HEK293 (cell line): ENCODE measurements at regions not wholly inside any gene's neighbourhood (a gene's known extent, or its start where the extent isn't known, plus 50 kb on each side); places are given as distances from the start of the nearest gene placed in this dataset.

Experiments
- CTCF ChIA-PET: fragments of 350-600 bp; formaldehyde crosslinking; extraction: SDS; loops from one replicate; lab custom pipeline; 2021; ENCODE audit warnings: antibody characterized with exemption; lab: Yijun Ruan, JAX
- POLR2A ChIA-PET: fragments of 300-600 bp; formaldehyde crosslinking; extraction: SDS; loops from one replicate; lab custom pipeline; 2020; ENCODE audit warnings: antibody characterized with exemption, inconsistent platforms; lab: Yijun Ruan, JAX
- H3K27ac ChIP-seq: fragments of 200-500 bp; sonication (Bioruptor generic); 2 replicates; pipeline ENCODE4 v1.5.1; 2014; ENCODE audit warnings: low read depth, low read length, control low read depth, inconsistent platforms; ENCODE audit errors: extremely low read depth
- H3K36me3 ChIP-seq, 2 experiments: fragments of 200-500 bp in 1 of 2; sonication (Bioruptor generic) in 1 of 2; 1 replicate in 1 of 2; 2 replicates in 1 of 2; pipeline ENCODE4 v1.5.1; 2014 to 2017; ENCODE audit warnings: inconsistent platforms in 2 of 2, low read length in 2 of 2; ENCODE audit not compliant: control insufficient read depth in 2 of 2, insufficient read depth in 1 of 2
- H3K4me1 ChIP-seq: fragments of 200-500 bp; sonication (Bioruptor generic); 2 replicates; pipeline ENCODE4 v1.5.1; 2014; ENCODE audit warnings: mild to moderate bottlenecking, low read length, inconsistent platforms; ENCODE audit not compliant: control insufficient read depth, insufficient read depth
- H3K4me3 ChIP-seq: 2 replicates; pipeline ENCODE4 v1.5.1; 2011; ENCODE audit warnings: low read depth, mild to moderate bottlenecking, control low read depth, low read length, moderate library complexity
- H3K9me3 ChIP-seq: fragments of 200-500 bp; sonication (Bioruptor generic); 2 replicates; pipeline ENCODE4 v1.5.1; 2014; ENCODE audit warnings: low read depth, low read length, inconsistent platforms; ENCODE audit not compliant: control insufficient read depth, insufficient read depth
- GLIS1 ChIP-seq: fragments of 450-650 bp; formaldehyde crosslinking; IDR thresholded peaks from 2 replicates; pipeline ENCODE4 v1.5.1; 2016; ENCODE audit warnings: missing biosample characterization, missing genetic modification characterization
- KLF10 ChIP-seq: fragments of 450-650 bp; IDR thresholded peaks from 2 replicates; pipeline ENCODE4 v1.5.1; 2018; ENCODE audit warnings: missing biosample characterization, mild to moderate bottlenecking, missing genetic modification characterization
- KLF16 ChIP-seq: fragments of 450-650 bp; formaldehyde crosslinking; IDR thresholded peaks from 2 replicates; pipeline ENCODE4 v1.5.1; 2017; ENCODE audit warnings: missing biosample characterization, missing genetic modification characterization
- RBAK ChIP-seq: fragments of 450-650 bp; formaldehyde crosslinking; IDR thresholded peaks from 2 replicates; pipeline ENCODE4 v1.5.1; 2016; ENCODE audit warnings: missing biosample characterization, missing genetic modification characterization
- ZFP69B ChIP-seq: fragments of 450-650 bp; formaldehyde crosslinking; IDR thresholded peaks from 2 replicates; pipeline ENCODE4 v1.5.1; 2016; ENCODE audit warnings: missing biosample characterization, missing genetic modification characterization
- ZNF140 ChIP-seq: fragments of 450-650 bp; formaldehyde crosslinking; IDR thresholded peaks from 2 replicates; pipeline ENCODE4 v1.5.1; 2016; ENCODE audit warnings: missing biosample characterization, missing genetic modification characterization
- ZNF146 ChIP-seq: fragments of 450-650 bp; formaldehyde crosslinking; IDR thresholded peaks from 2 replicates; pipeline ENCODE4 v1.5.1; 2016; ENCODE audit warnings: missing biosample characterization, missing genetic modification characterization
- ZNF16 ChIP-seq: fragments of 450-650 bp; formaldehyde crosslinking; IDR thresholded peaks from 2 replicates; pipeline ENCODE4 v1.5.1; 2016; ENCODE audit warnings: low read depth, missing biosample characterization, missing genetic modification characterization
- ZNF248 ChIP-seq: fragments of 450-650 bp; formaldehyde crosslinking; IDR thresholded peaks from 2 replicates; pipeline ENCODE4 v1.5.1; 2017; ENCODE audit warnings: missing biosample characterization, missing genetic modification characterization
- ZNF335 ChIP-seq: fragments of 450-650 bp; formaldehyde crosslinking; conservative IDR thresholded peaks from 2 replicates; pipeline ENCODE4 v1.5.1; 2016; ENCODE audit warnings: missing biosample characterization, missing genetic modification characterization
- ZNF366 ChIP-seq: fragments of 450-650 bp; formaldehyde crosslinking; conservative IDR thresholded peaks from 2 replicates; pipeline ENCODE4 v1.5.1; 2016; ENCODE audit warnings: missing biosample characterization, missing genetic modification characterization
- ZNF404 ChIP-seq: fragments of 450-650 bp; formaldehyde crosslinking; IDR thresholded peaks from 2 replicates; pipeline ENCODE4 v1.5.1; 2017; ENCODE audit warnings: missing biosample characterization, missing genetic modification characterization
- ZNF426 ChIP-seq: fragments of 450-650 bp; formaldehyde crosslinking; IDR thresholded peaks from 2 replicates; pipeline ENCODE4 v1.5.1; 2017; ENCODE audit warnings: missing biosample characterization, missing genetic modification characterization, mild to moderate bottlenecking, inconsistent platforms, moderate library complexity
- ZNF48 ChIP-seq: fragments of 450-650 bp; formaldehyde crosslinking; IDR thresholded peaks from 2 replicates; pipeline ENCODE4 v1.5.1; 2016; ENCODE audit warnings: missing biosample characterization, missing genetic modification characterization
- ZNF514 ChIP-seq: fragments of 450-650 bp; formaldehyde crosslinking; IDR thresholded peaks from 2 replicates; pipeline ENCODE4 v1.5.1; 2016; ENCODE audit warnings: missing biosample characterization, missing genetic modification characterization
- ZNF621 ChIP-seq: fragments of 450-650 bp; formaldehyde crosslinking; IDR thresholded peaks from 2 replicates; pipeline ENCODE4 v1.5.1; 2017; ENCODE audit warnings: missing biosample characterization, missing genetic modification characterization
- ZNF654 ChIP-seq: fragments of 450-650 bp; formaldehyde crosslinking; IDR thresholded peaks from 2 replicates; pipeline ENCODE4 v1.5.1; 2016; ENCODE audit warnings: low read depth, missing biosample characterization, missing genetic modification characterization
- ZNF76 ChIP-seq: fragments of 450-650 bp; formaldehyde crosslinking; IDR thresholded peaks from 2 replicates; pipeline ENCODE4; 2016; ENCODE audit warnings: low read depth, missing biosample characterization, missing genetic modification characterization, borderline replicate concordance
- ZNF785 ChIP-seq: fragments of 450-650 bp; formaldehyde crosslinking; IDR thresholded peaks from 2 replicates; pipeline ENCODE4 v1.5.1; 2016; ENCODE audit warnings: missing biosample characterization, missing genetic modification characterization
- ZNF792 ChIP-seq: fragments of 450-650 bp; formaldehyde crosslinking; IDR thresholded peaks from 2 replicates; pipeline ENCODE4 v1.5.1; 2016; ENCODE audit warnings: missing biosample characterization, missing genetic modification characterization
- TF ChIP-seq, protein P1 (sequence below): fragments of 450-650 bp; formaldehyde crosslinking; IDR thresholded peaks from 2 replicates; pipeline ENCODE4 v1.5.1; 2016; ENCODE audit warnings: missing biosample characterization, missing genetic modification characterization, low read depth
- TF ChIP-seq, protein P2 (sequence below): fragments of 450-650 bp; formaldehyde crosslinking; IDR thresholded peaks from 2 replicates; pipeline ENCODE4 v1.5.1; 2016; ENCODE audit warnings: missing biosample characterization, missing genetic modification characterization, borderline replicate concordance
- TF ChIP-seq, protein P3 (sequence below): fragments of 450-650 bp; formaldehyde crosslinking; IDR thresholded peaks from 2 replicates; pipeline ENCODE4 v1.5.1; 2017; ENCODE audit warnings: missing biosample characterization, missing genetic modification characterization
- TF ChIP-seq, protein P4 (sequence below): fragments of 450-650 bp; formaldehyde crosslinking; IDR thresholded peaks from 2 replicates; pipeline ENCODE4 v1.5.1; 2016; ENCODE audit warnings: missing biosample characterization, missing genetic modification characterization
- TF ChIP-seq, protein P5 (sequence below): fragments of 450-650 bp; formaldehyde crosslinking; IDR thresholded peaks from 2 replicates; pipeline ENCODE4 v1.5.1; 2016; ENCODE audit warnings: missing biosample characterization, missing genetic modification characterization
- TF ChIP-seq, protein P6 (sequence below): fragments of 450-650 bp; formaldehyde crosslinking; IDR thresholded peaks from 2 replicates; pipeline ENCODE4 v1.5.1; 2016; ENCODE audit warnings: missing biosample characterization, missing genetic modification characterization

DNA sequence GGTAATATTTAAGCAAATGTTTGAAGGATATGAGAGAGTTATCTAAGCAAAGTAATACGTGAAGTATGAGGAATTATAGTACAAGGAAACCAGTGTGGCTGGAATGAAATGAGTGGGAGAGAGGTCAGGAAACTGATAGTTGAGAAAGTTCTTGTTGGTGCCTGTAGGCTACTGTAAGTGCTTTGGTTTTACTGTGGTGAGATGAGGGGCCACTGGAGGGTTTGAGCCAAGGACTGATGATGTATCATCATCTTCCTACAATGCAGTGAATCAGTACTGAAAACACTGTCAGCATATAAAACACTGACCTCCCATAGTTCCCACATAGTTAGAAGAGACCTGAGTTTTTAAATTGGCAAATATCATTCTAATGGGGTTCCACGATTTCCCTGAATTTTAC is 367.5 kb upstream of the CTSO start:
- Histone ChIP-seq H3K9me3 (no peaks in the 10 kb centered on the region), H3K36me3 (no peaks in the 10 kb centered on the region), H3K27ac (no peak overlapping the region), H3K4me1 (no peaks in the 10 kb centered on the region), H3K4me3 (no peak overlapping the region)
- ChIA-PET POLR2A (no interaction called here), CTCF (no interaction called here)
- no peak for TF ChIP-seq RBAK (tag by site-specific recombination)
- no peak for TF ChIP-seq ZNF16 (tag by site-specific recombination)
- TF ChIP-seq ZNF404, result no peak
- no peak for TF ChIP-seq ZNF248
- TF ChIP-seq KLF10 (tag by site-specific recombination), result no peak
- no peak for TF ChIP-seq ZNF792 (tag by site-specific recombination)
- TF ChIP-seq, protein P1, sequence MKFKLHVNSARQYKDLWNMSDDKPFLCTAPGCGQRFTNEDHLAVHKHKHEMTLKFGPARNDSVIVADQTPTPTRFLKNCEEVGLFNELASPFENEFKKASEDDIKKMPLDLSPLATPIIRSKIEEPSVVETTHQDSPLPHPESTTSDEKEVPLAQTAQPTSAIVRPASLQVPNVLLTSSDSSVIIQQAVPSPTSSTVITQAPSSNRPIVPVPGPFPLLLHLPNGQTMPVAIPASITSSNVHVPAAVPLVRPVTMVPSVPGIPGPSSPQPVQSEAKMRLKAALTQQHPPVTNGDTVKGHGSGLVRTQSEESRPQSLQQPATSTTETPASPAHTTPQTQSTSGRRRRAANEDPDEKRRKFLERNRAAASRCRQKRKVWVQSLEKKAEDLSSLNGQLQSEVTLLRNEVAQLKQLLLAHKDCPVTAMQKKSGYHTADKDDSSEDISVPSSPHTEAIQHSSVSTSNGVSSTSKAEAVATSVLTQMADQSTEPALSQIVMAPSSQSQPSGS (tag by site-specific recombination), result no peak
- TF ChIP-seq ZNF76 (tag by site-specific recombination), result no peak
- TF ChIP-seq ZNF140 (tag by site-specific recombination), result no peak
- no peak for TF ChIP-seq ZNF48 (tag by site-specific recombination)
- TF ChIP-seq ZNF621, result no peak
- TF ChIP-seq, protein P2, sequence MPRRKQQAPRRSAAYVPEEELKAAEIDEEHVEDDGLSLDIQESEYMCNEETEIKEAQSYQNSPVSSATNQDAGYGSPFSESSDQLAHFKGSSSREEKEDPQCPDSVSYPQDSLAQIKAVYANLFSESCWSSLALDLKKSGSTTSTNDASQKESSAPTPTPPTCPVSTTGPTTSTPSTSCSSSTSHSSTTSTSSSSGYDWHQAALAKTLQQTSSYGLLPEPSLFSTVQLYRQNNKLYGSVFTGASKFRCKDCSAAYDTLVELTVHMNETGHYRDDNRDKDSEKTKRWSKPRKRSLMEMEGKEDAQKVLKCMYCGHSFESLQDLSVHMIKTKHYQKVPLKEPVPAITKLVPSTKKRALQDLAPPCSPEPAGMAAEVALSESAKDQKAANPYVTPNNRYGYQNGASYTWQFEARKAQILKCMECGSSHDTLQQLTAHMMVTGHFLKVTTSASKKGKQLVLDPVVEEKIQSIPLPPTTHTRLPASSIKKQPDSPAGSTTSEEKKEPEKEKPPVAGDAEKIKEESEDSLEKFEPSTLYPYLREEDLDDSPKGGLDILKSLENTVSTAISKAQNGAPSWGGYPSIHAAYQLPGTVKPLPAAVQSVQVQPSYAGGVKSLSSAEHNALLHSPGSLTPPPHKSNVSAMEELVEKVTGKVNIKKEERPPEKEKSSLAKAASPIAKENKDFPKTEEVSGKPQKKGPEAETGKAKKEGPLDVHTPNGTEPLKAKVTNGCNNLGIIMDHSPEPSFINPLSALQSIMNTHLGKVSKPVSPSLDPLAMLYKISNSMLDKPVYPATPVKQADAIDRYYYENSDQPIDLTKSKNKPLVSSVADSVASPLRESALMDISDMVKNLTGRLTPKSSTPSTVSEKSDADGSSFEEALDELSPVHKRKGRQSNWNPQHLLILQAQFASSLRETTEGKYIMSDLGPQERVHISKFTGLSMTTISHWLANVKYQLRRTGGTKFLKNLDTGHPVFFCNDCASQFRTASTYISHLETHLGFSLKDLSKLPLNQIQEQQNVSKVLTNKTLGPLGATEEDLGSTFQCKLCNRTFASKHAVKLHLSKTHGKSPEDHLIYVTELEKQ (tag by site-specific recombination), result no peak
- TF ChIP-seq ZNF426 (tag by site-specific recombination), result no peak
- TF ChIP-seq, protein P3, sequence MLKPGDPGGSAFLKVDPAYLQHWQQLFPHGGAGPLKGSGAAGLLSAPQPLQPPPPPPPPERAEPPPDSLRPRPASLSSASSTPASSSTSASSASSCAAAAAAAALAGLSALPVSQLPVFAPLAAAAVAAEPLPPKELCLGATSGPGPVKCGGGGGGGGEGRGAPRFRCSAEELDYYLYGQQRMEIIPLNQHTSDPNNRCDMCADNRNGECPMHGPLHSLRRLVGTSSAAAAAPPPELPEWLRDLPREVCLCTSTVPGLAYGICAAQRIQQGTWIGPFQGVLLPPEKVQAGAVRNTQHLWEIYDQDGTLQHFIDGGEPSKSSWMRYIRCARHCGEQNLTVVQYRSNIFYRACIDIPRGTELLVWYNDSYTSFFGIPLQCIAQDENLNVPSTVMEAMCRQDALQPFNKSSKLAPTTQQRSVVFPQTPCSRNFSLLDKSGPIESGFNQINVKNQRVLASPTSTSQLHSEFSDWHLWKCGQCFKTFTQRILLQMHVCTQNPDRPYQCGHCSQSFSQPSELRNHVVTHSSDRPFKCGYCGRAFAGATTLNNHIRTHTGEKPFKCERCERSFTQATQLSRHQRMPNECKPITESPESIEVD (tag by site-specific recombination), result no peak
- TF ChIP-seq ZNF785 (tag by site-specific recombination), result no peak
- TF ChIP-seq ZNF654 (tag by site-specific recombination), result no peak
- no peak for TF ChIP-seq KLF16 (tag by site-specific recombination)
- no peak for TF ChIP-seq GLIS1 (tag by site-specific recombination)
- TF ChIP-seq, protein P4, sequence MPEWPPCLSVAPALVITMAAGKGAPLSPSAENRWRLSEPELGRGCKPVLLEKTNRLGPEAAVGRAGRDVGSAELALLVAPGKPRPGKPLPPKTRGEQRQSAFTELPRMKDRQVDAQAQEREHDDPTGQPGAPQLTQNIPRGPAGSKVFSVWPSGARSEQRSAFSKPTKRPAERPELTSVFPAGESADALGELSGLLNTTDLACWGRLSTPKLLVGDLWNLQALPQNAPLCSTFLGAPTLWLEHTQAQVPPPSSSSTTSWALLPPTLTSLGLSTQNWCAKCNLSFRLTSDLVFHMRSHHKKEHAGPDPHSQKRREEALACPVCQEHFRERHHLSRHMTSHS (tag by site-specific recombination), result no peak

DNA sequence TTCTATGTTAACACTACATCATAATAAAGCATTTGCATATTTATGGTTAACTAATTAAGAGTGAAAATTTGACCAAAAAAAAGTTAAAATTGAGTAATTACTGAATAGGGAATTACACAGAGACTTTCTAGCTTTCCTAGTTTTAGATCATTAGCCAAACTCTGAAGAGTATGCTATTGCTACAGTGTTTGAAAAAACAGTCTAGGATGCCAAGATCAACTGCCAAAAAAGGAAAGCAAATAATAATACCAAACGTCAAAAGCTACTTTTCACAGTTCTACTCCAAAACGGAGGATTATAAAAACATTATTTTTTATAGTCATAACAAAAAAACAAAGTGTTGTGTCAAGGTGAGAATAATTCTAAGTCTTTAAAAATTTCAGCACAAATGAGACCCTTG is 359.8 kb upstream of the CTSO start:
- Histone ChIP-seq H3K4me3 (no peak overlapping the region), H3K4me1 (peaks cover 5% of the 10 kb centered on the region), H3K9me3 (no peaks in the 10 kb centered on the region), H3K27ac (no peak overlapping the region), H3K36me3 (no peaks in the 10 kb centered on the region)
- ChIA-PET CTCF (no interaction called here), POLR2A (no interaction called here)
- TF ChIP-seq, protein P5, sequence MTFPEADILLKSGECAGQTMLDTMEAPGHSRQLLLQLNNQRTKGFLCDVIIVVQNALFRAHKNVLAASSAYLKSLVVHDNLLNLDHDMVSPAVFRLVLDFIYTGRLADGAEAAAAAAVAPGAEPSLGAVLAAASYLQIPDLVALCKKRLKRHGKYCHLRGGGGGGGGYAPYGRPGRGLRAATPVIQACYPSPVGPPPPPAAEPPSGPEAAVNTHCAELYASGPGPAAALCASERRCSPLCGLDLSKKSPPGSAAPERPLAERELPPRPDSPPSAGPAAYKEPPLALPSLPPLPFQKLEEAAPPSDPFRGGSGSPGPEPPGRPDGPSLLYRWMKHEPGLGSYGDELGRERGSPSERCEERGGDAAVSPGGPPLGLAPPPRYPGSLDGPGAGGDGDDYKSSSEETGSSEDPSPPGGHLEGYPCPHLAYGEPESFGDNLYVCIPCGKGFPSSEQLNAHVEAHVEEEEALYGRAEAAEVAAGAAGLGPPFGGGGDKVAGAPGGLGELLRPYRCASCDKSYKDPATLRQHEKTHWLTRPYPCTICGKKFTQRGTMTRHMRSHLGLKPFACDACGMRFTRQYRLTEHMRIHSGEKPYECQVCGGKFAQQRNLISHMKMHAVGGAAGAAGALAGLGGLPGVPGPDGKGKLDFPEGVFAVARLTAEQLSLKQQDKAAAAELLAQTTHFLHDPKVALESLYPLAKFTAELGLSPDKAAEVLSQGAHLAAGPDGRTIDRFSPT (tag by site-specific recombination), result no peak
- TF ChIP-seq ZNF146 (tag by site-specific recombination) (no peak), ZFP69B (tag by site-specific recombination) (no peak), ZNF514 (tag by site-specific recombination) (no peak), ZNF366 (no peak), ZNF404 (no peak), ZNF335 (tag by site-specific recombination) (no peak)
- TF ChIP-seq, protein P6, sequence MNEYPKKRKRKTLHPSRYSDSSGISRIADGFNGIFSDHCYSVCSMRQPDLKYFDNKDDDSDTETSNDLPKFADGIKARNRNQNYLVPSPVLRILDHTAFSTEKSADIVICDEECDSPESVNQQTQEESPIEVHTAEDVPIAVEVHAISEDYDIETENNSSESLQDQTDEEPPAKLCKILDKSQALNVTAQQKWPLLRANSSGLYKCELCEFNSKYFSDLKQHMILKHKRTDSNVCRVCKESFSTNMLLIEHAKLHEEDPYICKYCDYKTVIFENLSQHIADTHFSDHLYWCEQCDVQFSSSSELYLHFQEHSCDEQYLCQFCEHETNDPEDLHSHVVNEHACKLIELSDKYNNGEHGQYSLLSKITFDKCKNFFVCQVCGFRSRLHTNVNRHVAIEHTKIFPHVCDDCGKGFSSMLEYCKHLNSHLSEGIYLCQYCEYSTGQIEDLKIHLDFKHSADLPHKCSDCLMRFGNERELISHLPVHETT (tag by site-specific recombination), result no peak
